A673 (cell line): ENCODE measurements at regions not wholly inside any gene's neighbourhood (a gene's known extent, or its start where the extent isn't known, plus 50 kb on each side); places are given as distances from the start of the nearest gene placed in this dataset.

Experiments used
- BruUV-seq: library from RNA; stranded (reverse); fragments of 400-500 nt; replicated peaks from 2 replicates; lab custom pipeline; 2021; lab: Mats Ljungman, UMichigan
- CTCF ChIA-PET: fragments of 300-600 bp; sonication (Branson Sonifier 250); formaldehyde crosslinking; loops from one replicate; lab custom pipeline; 2022; ENCODE audit warnings: antibody characterized with exemption; lab: Charles Lee
- POLR2A ChIA-PET: fragments of 300-600 bp; sonication (Branson Sonifier 250); formaldehyde crosslinking; loops from one replicate; lab custom pipeline; 2022; ENCODE audit warnings: antibody characterized with exemption; ENCODE audit not compliant: low non-redundant PET; lab: Charles Lee
- DNase-seq: peaks from one replicate; pipeline ENCODE4 v3.0.0-alpha.2; 2015; ENCODE audit warnings: low spot score
- H3K27ac ChIP-seq: fragments of 200-600 bp; sonication (generic); 2 replicates; pipeline ENCODE4 v1.5.1; 2016; ENCODE audit warnings: mixed run types, low read depth, mild to moderate bottlenecking, mixed read lengths, antibody characterized with exemption, low read length; ENCODE audit not compliant: poor library complexity, severe bottlenecking
- H3K27me3 ChIP-seq: fragments of 200-600 bp; sonication (generic); replicated peaks from 2 replicates; pipeline ENCODE4 v1.6.1; 2017; ENCODE audit warnings: mixed run types, low read depth, mild to moderate bottlenecking, mixed read lengths, antibody characterized with exemption, low read length; ENCODE audit not compliant: insufficient read depth, poor library complexity
- H3K36me3 ChIP-seq: fragments of 200-600 bp; sonication (generic); 2 replicates; pipeline ENCODE4 v1.6.1; 2016; ENCODE audit warnings: mixed run types, mild to moderate bottlenecking, mixed read lengths, antibody characterized with exemption, low read length; ENCODE audit not compliant: insufficient read depth, poor library complexity, severe bottlenecking
- H3K4me1 ChIP-seq: fragments of 200-600 bp; sonication (generic); 2 replicates; pipeline ENCODE4 v1.6.1; 2017; ENCODE audit warnings: mixed run types, mild to moderate bottlenecking, mixed read lengths, antibody characterized with exemption, low read length; ENCODE audit not compliant: insufficient read depth, poor library complexity, severe bottlenecking
- H3K4me3 ChIP-seq: fragments of 200-600 bp; sonication (generic); 2 replicates; pipeline ENCODE4 v1.5.1; 2016; ENCODE audit warnings: low read depth, mixed run types, mild to moderate bottlenecking, mixed read lengths, low read length; ENCODE audit not compliant: poor library complexity, severe bottlenecking
- H3K9me3 ChIP-seq: fragments of 200-600 bp; sonication (generic); 2 replicates; pipeline ENCODE4 v1.6.1; 2016; ENCODE audit warnings: mixed run types, low read depth, mild to moderate bottlenecking, mixed read lengths, antibody characterized with exemption, low read length; ENCODE audit not compliant: poor library complexity, severe bottlenecking
- CTCF ChIP-seq: fragments of 300-800, 200-600 bp; sonication (generic); conservative IDR thresholded peaks from 2 replicates; pipeline ENCODE4 v1.5.1; 2017; ENCODE audit warnings: low read depth, mild to moderate bottlenecking, antibody characterized with exemption, low read length, moderate library complexity, mixed read lengths
- EZH2 ChIP-seq: fragments of 200-600 bp; sonication (generic); IDR thresholded peaks from 2 replicates; pipeline ENCODE4 v1.6.1; 2017; ENCODE audit warnings: borderline replicate concordance, low read depth, mild to moderate bottlenecking, mixed read lengths, antibody characterized with exemption, low read length; ENCODE audit not compliant: poor library complexity, severe bottlenecking
- intact Hi-C: fragments of 100-400 bp; cut with micrococcal nuclease; formaldehyde crosslinking; loops from one replicate; pipeline ENCODE4 v1.10.0; 2022; ENCODE audit not compliant: unreplicated experiment

- BruUV-seq = no TSS peak
Observed at GRCh38 chr18:75531212-75531850, 103.8 kb upstream of the SMIM21 start.

GRCh38 chr18:75530566-75531211, 103.2 kb upstream of the SMIM21 start:
- H3K9me3 ChIP-seq = no peaks in the 10 kb centered on the region
- no peaks in the 10 kb centered on the region for H3K36me3 ChIP-seq
- no peaks in the 10 kb centered on the region for H3K4me1 ChIP-seq
- no TSS peak for BruUV-seq
- no peak overlapping the region for H3K27ac ChIP-seq
- intact Hi-C loops = no loop called here
- no peak for TF ChIP-seq EZH2
- TF ChIP-seq CTCF = no peak
- no peaks in the 10 kb centered on the region for H3K27me3 ChIP-seq
- DNase-seq = no peak
- ChIA-PET CTCF (no interaction called here), POLR2A (no interaction called here)
- H3K4me3 ChIP-seq = no peak overlapping the region

More at GRCh38 chr18:75531212-75531850, 103.8 kb upstream of the SMIM21 start:
- intact Hi-C loops = no loop called here
- H3K4me1 ChIP-seq = no peaks in the 10 kb centered on the region
- no peak for DNase-seq
- no peaks in the 10 kb centered on the region for H3K27me3 ChIP-seq
- H3K4me3 ChIP-seq = no peak overlapping the region
- CTCF ChIA-PET = no interaction called here
- no peaks in the 10 kb centered on the region for H3K9me3 ChIP-seq
- H3K36me3 ChIP-seq = no peaks in the 10 kb centered on the region
- POLR2A ChIA-PET = no interaction called here
- H3K27ac ChIP-seq = no peak overlapping the region
- TF ChIP-seq CTCF (no peak), EZH2 (no peak)

- DNase-seq = no peak
- intact Hi-C loops = no loop called here
- Histone ChIP-seq H3K27me3 (no peaks in the 10 kb centered on the region), H3K9me3 (no peaks in the 10 kb centered on the region), H3K4me1 (no peaks in the 10 kb centered on the region), H3K4me3 (no peak overlapping the region), H3K27ac (no peak overlapping the region), H3K36me3 (no peaks in the 10 kb centered on the region)
- BruUV-seq = no TSS peak
- TF ChIP-seq EZH2 (no peak), CTCF (no peak)
- ChIA-PET CTCF (no interaction called here), POLR2A (interaction anchor here (0.7 kb wide), 1 partner anchor 25 kb away, joined by 4 read pairs; no protein-coding TSS in a partner anchor)
Observed at GRCh38 chr18:75530118-75530517, 102.6 kb upstream of the SMIM21 start.
